Spleen (tissue), 11 donors: ENCODE measurements at regions not wholly inside any gene's neighbourhood (a gene's known extent, or its start where the extent isn't known, plus 50 kb on each side); places are given as distances from the start of the nearest gene placed in this dataset.
"Not testable (repeated sequence)": the region's sequence is repeated elsewhere in the genome, so short reads cannot be mapped to it uniquely, and the experiment has no call there.

Experiments used
- DNase-seq: peaks from one replicate; pipeline ENCODE4 v3.0.0-alpha.2; 2020
- H3K27ac ChIP-seq, 8 donors: fragments of 200-600 bp; sonication (generic) in 7 of 8; 1 replicate in 4 of 8; 2 replicates in 4 of 8; pipeline versions ENCODE4 v1.5.0 to v1.8.0; 2016 to 2021; ENCODE audit warnings: inconsistent platforms in 4 of 8, mild to moderate bottlenecking in 4 of 8, moderate library complexity in 1 of 8
- H3K27me3 ChIP-seq, 7 donors: fragments of 200-600 bp; sonication (generic) in 6 of 7; replicated peaks in 1 of 7; 1 replicate in 4 of 7; 2 replicates in 3 of 7; pipeline versions ENCODE4 v1.5.0 to v1.8.0; 2016 to 2021; ENCODE audit warnings: inconsistent platforms in 3 of 7, mild to moderate bottlenecking in 1 of 7
- H3K36me3 ChIP-seq, 6 donors: fragments of 200-600 bp; sonication (generic) in 5 of 6; 1 replicate in 4 of 6; 2 replicates in 2 of 6; pipeline versions ENCODE4 v1.5.0 to v1.8.0; 2016 to 2021; ENCODE audit warnings: inconsistent platforms in 2 of 6
- H3K4me1 ChIP-seq, 6 donors: fragments of 200-600 bp; sonication (generic) in 5 of 6; 1 replicate in 3 of 6; 2 replicates in 3 of 6; pipeline versions ENCODE4 v1.5.0 to v1.8.0; 2016 to 2021; ENCODE audit warnings: inconsistent platforms in 3 of 6
- H3K4me3 ChIP-seq, 8 donors: fragments of 200-600 bp; sonication (generic) in 7 of 8; 1 replicate in 4 of 8; 2 replicates in 4 of 8; pipeline versions ENCODE4 v1.5.0 to v1.8.0; 2016 to 2021; ENCODE audit warnings: inconsistent platforms in 4 of 8, mild to moderate bottlenecking in 4 of 8, moderate library complexity in 2 of 8
- H3K9me3 ChIP-seq, 8 donors: fragments of 200-600 bp; sonication (generic) in 7 of 8; 1 replicate in 4 of 8; 2 replicates in 4 of 8; pipeline versions ENCODE4 v1.5.0 to v1.8.0; 2016 to 2021; ENCODE audit warnings: inconsistent platforms in 4 of 8
- POLR2A ChIP-seq, 3 donors: fragments of 450-650 bp; IDR thresholded peaks; one replicate each; pipeline ENCODE4 v1.5.1; 2017; ENCODE audit warnings: antibody characterized with exemption in 3 of 3, mild to moderate bottlenecking in 1 of 3
- POLR2AphosphoS5 ChIP-seq, 3 donors: sonication (generic); formaldehyde crosslinking; IDR thresholded peaks; one replicate each; pipeline ENCODE4 v1.5.1; 2017; ENCODE audit warnings: antibody characterized with exemption in 3 of 3
- WGBS, 5 donors: extraction: QIAGEN DNeasy Blood & Tissue Kit in 3 of 5; methylation state at CpG; one replicate each; pipeline versions ENCODE4 v1.1.5 to v1.1.7; 2013 to 2018; 5-methylcytosine and 5-hydroxymethylcytosine counted together
- intact Hi-C: fragments of 100-400 bp; cut with DNase I; formaldehyde crosslinking; loops from one replicate; pipeline ENCODE4 v1.15.0; 2023; ENCODE audit warnings: low total_unique reads
- TF ChIP-seq, protein P1 (sequence below), 11 experiments: fragments of 200-600 bp in 7 of 11; fragments of 450-650 bp in 4 of 11; sonication (generic) in 4 of 11; IDR thresholded peaks in 8 of 11; conservative IDR thresholded peaks in 3 of 11; 1 replicate in 7 of 11; 2 replicates in 4 of 11; pipeline versions ENCODE4 v1.4.0 to v1.8.0; 2016 to 2021; ENCODE audit warnings: antibody characterized with exemption in 11 of 11, inconsistent platforms in 4 of 11, mild to moderate bottlenecking in 1 of 11
- donor health status: healthy with polysubstance abuse.
- donor health status: DM: no; HTN: no; CAD: no; lungs with moderate emphysema.
- donor health status: DM: no; HTN: no; CAD: no.
- donor health status: Bipolar disorder and iron deficiency.
- donor health status: healthy.
- donor health status: DM: no; HTN: no; CAD: no.
- donor health status: DM: yes; HTN: yes; CAD: no.

DNA sequence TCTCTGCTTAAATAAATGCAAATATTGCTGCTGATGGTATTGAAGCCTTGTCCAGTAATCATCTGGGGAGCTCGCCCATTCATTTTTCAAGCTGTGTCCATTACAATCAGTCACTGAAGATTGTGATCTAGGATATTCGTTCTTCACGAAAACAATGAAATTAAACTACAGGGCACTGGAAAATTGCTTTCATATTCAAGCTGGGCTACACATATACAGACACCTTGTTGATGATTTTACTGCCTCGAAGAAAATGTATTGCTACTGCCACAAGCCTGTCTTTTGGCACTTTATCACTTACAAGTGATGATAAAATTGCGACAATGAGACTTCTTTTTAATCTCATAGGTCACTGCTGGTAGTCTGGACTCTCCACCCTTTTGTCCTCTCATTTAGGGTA lies 100.0 kb upstream of the MINDY3 start:
- WGBS, 5 donors = 76 to 84% (median 76%) methylated on average over 5 of the region's 5 CpGs
- Histone ChIP-seq H3K27ac (no peak overlapping the region), H3K4me3 (no peak overlapping the region), H3K36me3 (no peaks in the 10 kb centered on the region), H3K4me1 (no peaks in the 10 kb centered on the region), H3K9me3 (peaks cover 0 to 3% (median 0%) of the 10 kb centered on the region in 8 donors), H3K27me3 (no peaks in the 10 kb centered on the region)
- intact Hi-C loops = no loop called here
- DNase-seq = no peak
- TF ChIP-seq POLR2A (IDR thresholded peaks at IDR 0.05) = no peak
- TF ChIP-seq, protein P1, sequence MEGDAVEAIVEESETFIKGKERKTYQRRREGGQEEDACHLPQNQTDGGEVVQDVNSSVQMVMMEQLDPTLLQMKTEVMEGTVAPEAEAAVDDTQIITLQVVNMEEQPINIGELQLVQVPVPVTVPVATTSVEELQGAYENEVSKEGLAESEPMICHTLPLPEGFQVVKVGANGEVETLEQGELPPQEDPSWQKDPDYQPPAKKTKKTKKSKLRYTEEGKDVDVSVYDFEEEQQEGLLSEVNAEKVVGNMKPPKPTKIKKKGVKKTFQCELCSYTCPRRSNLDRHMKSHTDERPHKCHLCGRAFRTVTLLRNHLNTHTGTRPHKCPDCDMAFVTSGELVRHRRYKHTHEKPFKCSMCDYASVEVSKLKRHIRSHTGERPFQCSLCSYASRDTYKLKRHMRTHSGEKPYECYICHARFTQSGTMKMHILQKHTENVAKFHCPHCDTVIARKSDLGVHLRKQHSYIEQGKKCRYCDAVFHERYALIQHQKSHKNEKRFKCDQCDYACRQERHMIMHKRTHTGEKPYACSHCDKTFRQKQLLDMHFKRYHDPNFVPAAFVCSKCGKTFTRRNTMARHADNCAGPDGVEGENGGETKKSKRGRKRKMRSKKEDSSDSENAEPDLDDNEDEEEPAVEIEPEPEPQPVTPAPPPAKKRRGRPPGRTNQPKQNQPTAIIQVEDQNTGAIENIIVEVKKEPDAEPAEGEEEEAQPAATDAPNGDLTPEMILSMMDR (IDR thresholded peaks at IDR 0.05 in 8 of 11, conservative IDR thresholded peaks at IDR 0.05 in 3 of 11) = no peak
- no peak for TF ChIP-seq POLR2AphosphoS5 (IDR thresholded peaks at IDR 0.05)

DNA sequence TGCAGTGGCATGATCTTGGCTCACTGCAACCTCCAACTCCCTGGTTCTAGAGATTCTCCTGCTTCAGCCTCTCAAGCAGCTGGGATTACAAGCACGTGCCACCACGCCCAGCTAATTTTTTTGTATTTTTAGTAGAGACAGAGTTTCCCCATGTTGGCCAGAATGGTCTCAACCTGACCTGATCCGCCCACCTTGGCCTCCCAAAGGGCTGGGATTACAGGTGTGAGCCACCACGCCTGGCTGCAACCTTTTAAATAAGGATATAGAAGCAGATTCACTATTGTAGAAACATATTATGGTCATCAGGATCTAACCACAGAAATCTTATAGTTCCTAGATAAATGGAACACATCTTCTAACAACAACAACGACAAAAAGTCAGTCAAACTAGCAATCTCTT lies 112.4 kb upstream of the MINDY3 start:
- H3K9me3 ChIP-seq, H3K27me3 ChIP-seq, H3K27ac ChIP-seq, H3K4me1 ChIP-seq, H3K36me3 ChIP-seq, DNase-seq, H3K4me3 ChIP-seq, intact Hi-C loops: not testable (repeated sequence)
- 79 to 90% (median 83%) methylated on average over 5 of the region's 5 CpGs for WGBS, 5 donors

DNA sequence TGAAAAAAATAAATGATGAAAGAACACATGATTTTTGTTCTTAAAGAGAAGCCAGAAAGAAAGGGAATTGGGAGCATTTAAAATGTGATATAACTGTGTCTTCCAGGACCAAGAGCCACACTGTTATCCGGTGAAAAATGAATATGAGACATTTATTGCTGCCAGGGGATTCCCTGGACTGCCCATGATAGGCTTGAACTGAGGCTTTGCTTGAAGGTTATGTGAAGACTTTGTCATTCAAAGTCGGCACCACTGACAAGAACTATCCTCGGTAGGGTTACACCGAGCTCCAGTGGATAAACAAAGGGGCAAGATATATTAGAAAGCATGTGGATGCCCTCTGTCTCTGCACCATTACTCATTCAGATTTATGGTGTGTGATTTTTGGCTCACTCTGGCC lies 125.4 kb upstream of the MINDY3 start:
- intact Hi-C loops = no loop called here
- no peaks in the 10 kb centered on the region for H3K36me3 ChIP-seq
- H3K9me3 ChIP-seq = peaks cover 0 to 11% (median 0%) of the 10 kb centered on the region in 8 donors
- no peak for DNase-seq
- TF ChIP-seq, protein P1 (IDR thresholded peaks at IDR 0.05 in 8 of 11, conservative IDR thresholded peaks at IDR 0.05 in 3 of 11) = no peak
- TF ChIP-seq POLR2A (IDR thresholded peaks at IDR 0.05) (no peak), POLR2AphosphoS5 (IDR thresholded peaks at IDR 0.05) (no peak)
- WGBS, 5 donors = 59 to 82% (median 77%) methylated on average over 4 of the region's 4 CpGs
- H3K4me3 ChIP-seq = no peak overlapping the region
- H3K27ac ChIP-seq = no peak overlapping the region
- H3K27me3 ChIP-seq = no peaks in the 10 kb centered on the region
- H3K4me1 ChIP-seq = no peaks in the 10 kb centered on the region

DNA sequence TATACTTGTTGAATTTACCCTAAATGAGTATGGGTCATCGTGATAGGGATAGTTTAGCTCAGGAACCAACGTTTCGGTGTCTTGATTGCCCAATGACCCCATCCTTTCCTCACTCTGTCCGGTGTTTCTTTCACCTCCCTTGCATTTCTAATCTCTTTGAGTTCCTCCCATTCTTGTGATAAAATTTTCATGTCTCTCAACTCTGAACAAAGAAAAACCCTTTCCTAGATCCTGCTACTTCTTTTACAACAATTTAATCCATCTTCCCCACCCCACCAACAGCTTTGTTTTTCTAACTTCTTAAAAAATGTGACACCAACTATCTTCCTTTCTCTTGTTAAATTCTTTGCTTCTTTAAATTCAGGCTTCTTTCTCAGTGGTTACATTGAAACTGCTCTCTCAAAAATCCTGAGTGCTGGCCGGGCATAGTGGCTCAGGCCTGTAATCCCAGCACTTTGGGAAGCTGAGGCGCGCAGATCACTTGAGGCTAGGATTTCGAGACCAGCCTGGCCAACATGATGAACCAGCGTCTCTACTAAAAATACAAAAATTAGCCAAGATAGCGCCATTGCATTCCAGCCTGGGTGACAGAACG lies 130.3 kb upstream of the MINDY3 start:
- no peaks in the 10 kb centered on the region for H3K27me3 ChIP-seq
- TF ChIP-seq POLR2AphosphoS5 (IDR thresholded peaks at IDR 0.05) (no peak), POLR2A (IDR thresholded peaks at IDR 0.05) (no peak)
- TF ChIP-seq, protein P1 (IDR thresholded peaks at IDR 0.05 in 8 of 11, conservative IDR thresholded peaks at IDR 0.05 in 3 of 11) = no peak
- H3K27ac ChIP-seq = no peak overlapping the region
- no peak overlapping the region for H3K4me3 ChIP-seq
- no peak for DNase-seq
- no peaks in the 10 kb centered on the region for H3K4me1 ChIP-seq
- H3K36me3 ChIP-seq = no peaks in the 10 kb centered on the region
- peaks cover 0 to 15% (median 0%) of the 10 kb centered on the region in 8 donors for H3K9me3 ChIP-seq
- 70 to 76% (median 75%) methylated on average over 11 of the region's 11 CpGs for WGBS, 5 donors
- intact Hi-C loops = no loop called here

DNA sequence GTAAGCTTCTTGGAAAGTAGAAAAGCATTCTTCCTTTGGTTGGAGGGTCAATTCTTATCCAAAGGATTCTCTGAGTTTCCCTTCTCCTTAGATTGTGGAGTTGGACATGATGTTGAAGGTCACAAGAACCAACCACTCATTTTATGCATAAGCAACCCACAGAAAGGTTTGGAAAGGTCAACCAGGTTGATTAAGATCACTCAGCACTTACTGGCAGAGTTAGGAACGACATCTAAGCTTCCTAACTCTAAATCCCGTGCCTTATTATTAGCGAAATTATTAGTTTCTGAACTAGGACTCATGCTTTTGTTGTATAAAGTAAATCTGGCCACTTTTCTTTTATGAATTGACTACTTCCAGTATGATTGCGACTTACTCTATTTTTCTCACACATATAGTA lies 137.0 kb upstream of the MINDY3 start:
- H3K9me3 ChIP-seq = peaks cover 0 to 36% (median 13%) of the 10 kb centered on the region in 8 donors
- no peaks in the 10 kb centered on the region for H3K36me3 ChIP-seq
- no peak overlapping the region for H3K4me3 ChIP-seq
- H3K4me1 ChIP-seq = no peaks in the 10 kb centered on the region
- TF ChIP-seq, protein P1 (IDR thresholded peaks at IDR 0.05 in 8 of 11, conservative IDR thresholded peaks at IDR 0.05 in 3 of 11) = no peak
- no peak for TF ChIP-seq POLR2AphosphoS5 (IDR thresholded peaks at IDR 0.05)
- TF ChIP-seq POLR2A (IDR thresholded peaks at IDR 0.05) = no peak
- no peak for DNase-seq
- intact Hi-C loops = no loop called here
- 74 to 80% (median 77%) methylated on average over 4 of the region's 4 CpGs for WGBS, 5 donors
- H3K27me3 ChIP-seq = no peaks in the 10 kb centered on the region
- H3K27ac ChIP-seq = no peak overlapping the region
